DMS153 treated with DMSO at 0.1 percent for 48 hours (cell line): ENCODE measurements at regions not wholly inside any gene's neighbourhood (a gene's known extent, or its start where the extent isn't known, plus 50 kb on each side); places are given as distances from the start of the nearest gene placed in this dataset.

Experiments
- DNase-seq: peaks from one replicate; lab custom pipeline; 2025; ENCODE audit not compliant: unreplicated experiment; lab: John Stamatoyannopoulos, UW

DNA sequence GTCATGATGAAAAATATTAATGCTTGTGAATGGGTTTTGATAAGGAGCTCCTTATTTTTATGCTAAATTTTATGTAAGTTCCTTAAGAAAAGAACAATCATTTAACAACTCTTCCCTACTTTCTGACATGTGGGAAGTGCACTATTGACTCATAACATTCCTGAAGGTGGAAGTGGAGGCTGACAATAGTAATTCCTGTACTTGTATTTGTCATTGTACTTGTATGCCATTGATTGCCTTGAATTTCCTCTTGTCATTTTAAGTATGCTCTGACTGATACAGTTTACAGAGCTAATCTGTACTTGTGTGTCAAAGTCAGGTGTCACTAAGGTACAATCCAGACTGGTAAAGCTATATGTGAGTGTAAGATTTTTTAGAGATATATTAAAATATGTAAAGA, 440.0 kb downstream of the SLC16A7 start:
- DNase-seq = no peak

DNA sequence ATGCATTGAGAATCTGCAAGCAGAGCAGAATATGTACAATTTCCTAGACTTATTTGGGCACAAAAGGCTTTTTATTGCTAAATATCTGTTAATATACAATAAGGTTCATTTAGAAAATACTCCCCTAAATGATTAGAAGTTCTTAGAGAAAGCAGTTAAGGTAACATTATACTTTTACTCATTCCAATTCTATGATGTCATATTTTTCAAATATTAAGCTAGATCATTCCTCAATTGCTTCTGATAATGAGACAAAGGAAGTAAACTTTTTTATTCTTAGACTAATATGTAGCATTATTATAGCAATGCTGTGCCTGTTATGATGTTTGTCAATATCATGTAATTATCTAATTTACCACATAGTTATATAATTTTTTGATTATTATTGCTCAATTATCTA, 447.0 kb downstream of the SLC16A7 start:
- DNase-seq = no peak

- DNase-seq = no peak
Measured at GRCh38 chr12:60043236-60043635, 447.4 kb downstream of the SLC16A7 start.

DNA sequence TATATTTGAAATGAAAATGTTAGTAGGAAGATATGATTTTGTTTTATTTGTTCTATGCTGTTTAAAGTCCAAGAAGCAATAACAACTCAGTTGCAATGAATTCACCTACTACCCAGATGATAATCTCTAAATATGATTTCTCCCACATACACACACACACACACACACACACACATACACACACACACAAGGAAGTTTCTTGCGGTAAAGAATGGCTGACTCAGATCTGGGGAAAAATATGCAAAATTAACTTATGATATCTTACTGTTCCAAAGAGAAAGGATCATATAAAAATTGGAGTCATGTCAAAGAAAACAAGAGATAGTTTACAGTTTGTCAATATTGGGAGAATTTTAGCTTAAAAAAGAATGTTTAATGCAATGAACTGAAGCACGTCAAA, 456.7 kb downstream of the SLC16A7 start:
- DNase-seq = no peak

DNA sequence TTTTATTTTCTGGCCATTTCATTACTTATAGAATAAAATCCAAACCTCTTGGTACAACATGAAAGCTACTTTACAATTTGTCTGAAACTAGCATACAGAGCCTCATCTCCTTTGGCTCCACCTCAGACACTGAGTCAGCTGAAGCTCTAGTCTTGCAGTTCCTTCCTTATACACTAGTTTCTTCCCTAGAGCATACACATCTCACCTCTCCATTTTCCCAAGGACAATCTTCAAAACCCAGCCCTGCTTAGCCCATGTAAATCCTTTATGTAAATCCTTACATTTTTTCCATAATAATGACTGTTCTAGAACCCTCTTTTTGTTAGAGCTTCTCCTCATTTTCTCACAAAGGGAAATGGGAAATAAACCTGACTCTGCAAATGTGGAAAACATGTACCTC, 463.4 kb downstream of the SLC16A7 start:
- DNase-seq = no peak

DNA sequence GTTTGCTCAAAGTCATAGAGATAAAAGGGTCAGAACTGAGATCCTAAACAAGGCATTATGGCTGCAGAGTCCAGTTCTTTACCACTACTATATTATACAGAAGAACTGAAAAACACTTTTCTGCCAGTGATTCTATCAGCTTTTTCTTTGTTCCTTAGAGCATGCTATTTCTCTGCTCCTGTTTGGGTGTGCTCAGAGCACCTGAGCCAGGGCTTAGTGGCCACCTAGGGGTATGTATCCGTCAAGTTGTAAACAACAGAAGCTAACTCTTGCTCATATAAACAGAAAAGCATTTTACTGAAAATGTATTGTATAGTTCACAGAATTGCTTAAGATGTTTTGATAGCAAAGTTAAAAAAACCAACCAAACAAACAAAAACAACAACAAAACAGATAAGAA, 470.8 kb downstream of the SLC16A7 start:
- no peak for DNase-seq

GRCh38 chr12:60070552-60070951, 474.7 kb downstream of the SLC16A7 start:
- DNase-seq = no peak

DNA sequence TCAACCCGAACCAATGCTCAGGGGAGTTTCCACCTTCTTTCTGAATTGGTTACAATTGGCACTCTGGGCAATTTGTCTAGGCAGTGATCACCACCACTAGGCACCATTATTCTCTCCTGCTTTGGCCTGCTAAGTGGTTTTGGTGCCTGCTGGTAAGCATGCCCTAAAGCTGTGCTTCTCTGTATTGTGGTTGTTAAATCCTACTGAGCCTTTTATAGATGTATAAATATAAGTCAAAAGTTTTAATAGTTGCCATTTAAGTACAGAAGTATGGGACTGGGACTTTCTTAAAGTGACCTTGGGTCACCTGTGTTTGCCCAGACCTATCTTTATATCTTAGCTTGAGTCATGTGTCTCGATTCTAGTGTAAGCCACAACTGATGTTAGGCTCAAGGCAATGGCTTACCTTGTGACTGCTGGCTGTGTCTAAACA, 475.9 kb downstream of the SLC16A7 start:
- no peak for DNase-seq

DNA sequence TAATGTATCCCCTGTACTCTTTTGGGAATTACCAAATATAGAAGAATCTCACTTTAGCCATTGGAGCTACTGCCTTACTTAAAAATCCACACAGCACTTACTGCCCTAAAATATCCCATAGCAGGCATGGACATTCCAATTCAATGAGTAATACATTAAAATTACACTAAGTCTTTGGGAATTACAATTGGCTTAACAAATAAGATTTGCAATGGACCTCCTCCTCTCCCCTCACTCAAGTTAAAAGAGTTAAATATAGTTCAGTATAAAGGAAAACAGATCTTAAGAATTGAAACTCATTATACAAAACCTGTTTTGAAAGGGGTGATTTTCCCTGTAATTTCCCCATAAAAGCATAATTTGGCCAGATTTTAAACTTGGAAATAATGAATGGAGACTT, 477.1 kb downstream of the SLC16A7 start:
- no peak for DNase-seq

DNA sequence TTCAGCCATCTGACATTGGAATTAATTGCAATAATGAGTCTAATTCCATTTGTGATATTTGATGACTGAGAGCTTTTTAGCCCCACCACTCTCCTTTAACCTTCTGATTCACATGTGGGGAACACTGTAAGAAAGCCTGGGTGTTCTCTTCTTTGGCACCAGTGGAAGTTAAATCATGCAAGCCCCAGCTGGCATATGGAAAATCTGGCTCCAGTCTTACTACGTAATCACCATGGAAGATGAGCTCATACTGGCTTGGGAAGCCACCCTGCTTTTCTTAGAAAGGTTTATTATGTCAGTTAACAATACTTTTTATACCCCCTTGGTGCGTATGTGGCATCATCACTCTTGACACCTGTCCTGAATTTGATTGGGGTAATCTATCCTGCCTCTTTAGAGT, 479.3 kb downstream of the SLC16A7 start:
- no peak for DNase-seq

GRCh38 chr12:60078026-60078425, 482.2 kb downstream of the SLC16A7 start:
- no peak for DNase-seq

DNA sequence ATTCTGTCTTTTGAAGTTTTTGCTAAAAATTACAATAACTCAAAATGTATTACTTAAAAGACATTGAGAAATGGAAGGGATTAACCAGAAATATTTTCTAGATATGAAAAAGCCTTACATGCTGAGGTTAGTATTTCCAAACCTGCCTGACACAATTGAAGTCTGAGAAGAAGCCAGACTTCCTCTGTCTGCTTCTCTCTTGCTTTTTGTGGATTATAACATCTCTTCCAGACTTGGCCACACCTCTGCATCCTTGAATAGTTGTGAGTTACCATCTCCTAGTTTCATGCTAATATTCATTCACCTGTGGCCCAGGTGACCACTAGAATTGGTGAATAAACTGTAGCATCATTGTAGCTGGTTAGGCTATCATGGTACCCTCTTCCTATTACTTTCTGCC, 497.6 kb downstream of the SLC16A7 start:
- no peak for DNase-seq

DNA sequence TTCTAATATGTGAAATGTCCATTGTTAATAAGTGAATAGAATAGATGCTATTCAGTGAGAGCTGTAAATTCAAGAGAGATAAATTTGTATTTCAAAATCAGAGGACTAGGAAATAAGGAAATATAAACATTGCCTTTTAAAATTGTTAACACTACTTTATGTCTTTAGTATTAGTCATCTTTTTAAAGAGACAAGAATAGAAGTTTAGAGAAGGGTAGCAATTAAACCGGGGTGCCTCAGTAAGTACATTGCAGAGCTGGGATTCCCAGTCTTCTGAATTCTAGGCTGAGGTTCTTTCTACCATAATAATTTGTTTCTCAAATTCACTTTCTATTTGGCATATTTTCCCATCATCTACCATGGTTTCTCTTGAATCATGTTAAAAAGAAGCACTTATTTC, 498.6 kb downstream of the SLC16A7 start:
- DNase-seq = no peak

DNA sequence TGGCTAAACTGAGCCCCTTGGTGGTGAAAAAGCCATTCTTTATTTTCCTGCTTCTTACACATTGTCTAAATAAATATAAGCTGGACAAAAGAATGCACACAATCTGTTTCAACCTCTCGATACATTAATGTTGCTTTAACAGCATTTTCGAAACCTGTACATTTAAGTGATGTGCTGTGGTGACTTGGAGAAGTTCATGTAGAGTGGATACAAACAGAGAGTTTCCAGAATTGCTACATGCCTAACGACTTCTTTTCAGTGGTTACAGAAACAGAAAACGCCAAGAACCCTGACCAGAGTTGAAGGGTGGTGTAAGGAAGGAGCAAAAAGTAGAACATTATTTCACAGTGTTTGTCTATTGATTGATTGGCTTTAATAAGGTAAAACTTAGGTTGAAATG, 500.9 kb downstream of the SLC16A7 start:
- no peak for DNase-seq

- DNase-seq = no peak
Measured at GRCh38 chr12:60100160-60100559, 504.3 kb downstream of the SLC16A7 start.

DNA sequence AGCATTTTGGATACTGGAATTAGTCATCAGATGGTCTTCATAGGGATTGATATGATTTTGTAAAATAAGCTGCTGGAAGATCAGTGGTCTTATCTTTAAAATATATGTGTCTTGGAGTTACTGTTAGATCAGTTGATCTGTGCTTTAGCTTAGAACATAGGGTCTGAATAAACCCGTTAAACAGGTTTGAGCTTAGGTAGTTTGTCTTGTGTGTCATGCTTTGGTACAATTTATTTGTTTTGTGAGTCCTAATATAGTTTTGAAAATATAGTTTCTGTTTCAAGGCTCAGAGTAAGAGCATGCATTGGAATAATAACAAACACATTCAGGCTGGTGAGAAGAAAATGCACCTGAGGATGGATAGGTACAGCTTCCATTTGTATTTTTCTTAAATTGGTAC, 505.0 kb downstream of the SLC16A7 start:
- no peak for DNase-seq

GRCh38 chr12:60101715-60102114, 505.9 kb downstream of the SLC16A7 start:
- no peak for DNase-seq

GRCh38 chr12:60106214-60106613, 510.4 kb downstream of the SLC16A7 start:
- no peak for DNase-seq

DNA sequence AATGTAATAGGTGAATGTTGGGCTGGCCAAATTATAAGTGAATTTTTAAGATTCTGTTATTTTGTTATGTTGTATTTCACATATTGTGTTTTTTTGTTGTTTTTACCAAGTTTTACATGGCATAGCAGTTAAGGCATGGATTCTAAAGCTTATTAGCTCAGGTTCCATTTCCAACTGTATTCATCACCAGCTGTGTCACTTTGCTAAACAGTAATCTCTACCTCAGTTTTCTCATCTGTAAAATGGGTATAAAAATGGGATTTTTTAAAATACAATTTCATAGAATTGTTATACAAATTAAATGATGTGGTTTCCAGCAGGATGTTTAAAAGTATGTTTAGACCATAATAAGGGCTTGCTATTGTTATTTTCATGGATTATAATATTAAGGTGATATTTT, 512.2 kb downstream of the SLC16A7 start:
- DNase-seq = no peak

GRCh38 chr12:60112063-60112462, 516.2 kb downstream of the SLC16A7 start:
- no peak for DNase-seq

DNA sequence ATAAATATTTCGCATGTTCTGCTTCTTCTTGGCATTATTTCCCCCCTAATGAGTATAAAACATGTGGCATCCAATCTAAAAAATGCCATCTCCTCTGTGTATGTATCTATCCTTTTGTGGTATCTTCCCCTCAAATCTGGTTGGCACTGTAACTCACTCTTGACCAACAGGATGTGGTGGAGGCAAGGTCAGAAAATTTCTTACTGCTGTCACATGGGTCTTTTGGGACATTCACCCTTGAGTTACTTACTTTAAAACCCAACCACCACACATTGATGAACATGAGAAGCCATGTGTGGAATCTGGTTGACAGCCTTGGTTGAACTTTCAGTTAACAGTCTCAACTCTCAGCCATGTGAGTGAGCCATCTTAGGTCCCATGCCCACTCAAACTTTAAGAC, 516.9 kb downstream of the SLC16A7 start:
- DNase-seq = no peak

DNA sequence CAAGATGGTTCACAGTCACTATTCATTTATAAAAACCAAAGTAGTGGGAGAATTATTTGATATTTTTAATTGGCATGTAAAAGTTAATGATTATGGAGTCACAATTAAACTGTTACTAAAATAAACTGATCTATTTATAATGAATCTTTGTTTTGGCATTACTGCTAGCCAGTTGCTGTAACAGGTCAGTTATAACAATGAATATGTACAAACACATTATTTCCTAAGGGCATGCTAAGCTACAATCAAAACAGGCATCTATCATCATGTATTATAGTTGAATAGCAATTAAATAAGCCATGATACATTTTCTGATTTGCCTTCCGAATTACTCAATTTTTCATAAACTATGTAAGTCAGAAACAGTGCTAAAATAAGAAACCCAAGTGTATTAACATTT, 518.3 kb downstream of the SLC16A7 start:
- DNase-seq = no peak

- DNase-seq = no peak
Measured at GRCh38 chr12:60119327-60119726, 523.5 kb downstream of the SLC16A7 start.

DNA sequence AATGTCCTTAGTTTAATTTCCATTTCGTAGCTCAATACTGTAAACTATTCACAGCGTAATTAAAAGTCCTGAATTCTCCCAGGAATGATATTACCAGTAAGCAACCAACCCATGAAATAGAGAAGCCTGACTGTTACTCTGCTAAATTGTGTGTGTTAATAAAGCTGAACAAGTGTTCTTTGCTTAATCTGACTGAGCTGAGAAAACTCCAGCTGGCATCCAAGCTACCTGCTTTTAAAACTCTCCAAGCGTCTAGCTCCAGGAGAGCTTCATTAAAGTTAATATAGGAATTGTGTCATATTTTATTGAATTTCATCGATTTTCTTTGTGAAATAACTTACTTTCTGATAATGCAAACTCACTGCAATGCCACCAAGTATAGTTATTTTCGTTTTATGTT, 524.4 kb downstream of the SLC16A7 start:
- DNase-seq = no peak
